ENCODE measurements at regions not wholly inside any gene's neighbourhood (a gene's known extent, or its start where the extent isn't known, plus 50 kb on each side); places are given as distances from the start of the nearest gene placed in this dataset.

DNA sequence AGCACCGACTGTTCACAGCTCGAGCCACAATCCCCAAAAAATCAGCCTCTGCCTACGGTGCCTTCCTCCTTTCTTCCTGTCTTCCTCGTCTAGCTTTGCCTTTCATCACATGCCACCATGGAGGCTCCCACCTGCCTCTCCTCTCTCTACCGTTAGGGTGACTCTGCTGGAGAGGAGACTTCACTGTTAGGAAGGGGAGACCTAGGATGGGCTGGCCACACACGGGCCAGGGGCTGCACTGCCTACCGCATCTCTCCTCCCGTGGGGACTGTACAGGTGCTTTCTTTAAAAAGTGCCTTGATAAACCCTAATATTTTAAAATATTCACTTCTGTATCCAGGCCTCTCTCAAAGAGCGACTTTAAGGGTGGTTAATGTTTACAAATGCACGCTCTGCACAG lies 1104.7 kb downstream of the BCL11B start:
- H3K4me3 Mint-ChIP-seq = no peak overlapping the region
- no peaks in the 10 kb centered on the region for H3K36me3 Mint-ChIP-seq
- peak overlapping the region in 1 of 3 donors; percentile 73 for H3K27ac Mint-ChIP-seq
- peaks cover 2% of the 10 kb centered on the region for H3K27me3 Mint-ChIP-seq
- H3K9me3 Mint-ChIP-seq = peaks cover 4 to 7% (median 4%) of the 10 kb centered on the region in 3 donors
- peaks cover 0 to 1% (median 0%) of the 10 kb centered on the region in 3 donors for H3K4me1 Mint-ChIP-seq

DNA sequence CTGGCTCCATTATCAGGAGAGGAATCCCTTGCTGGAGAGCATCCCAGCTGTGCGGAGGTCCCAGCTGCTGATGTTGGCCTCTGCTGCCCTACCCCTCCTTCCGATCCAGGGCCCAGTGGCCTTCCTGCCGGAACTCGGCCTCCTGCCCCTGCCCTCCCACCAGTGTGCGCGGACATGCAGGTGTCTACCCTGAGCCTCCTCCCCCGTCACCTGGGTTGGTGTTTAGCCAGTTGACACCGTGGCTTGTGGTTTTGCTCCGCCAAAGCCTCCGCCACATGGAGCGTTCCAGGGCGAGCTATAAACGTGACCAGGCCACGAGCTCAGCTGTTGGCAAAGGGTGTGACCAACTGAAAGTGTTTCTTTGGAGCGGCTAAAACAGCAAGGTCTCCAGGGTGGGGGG lies 1104.3 kb downstream of the BCL11B start:
- H3K4me1 Mint-ChIP-seq = peaks cover 0 to 1% (median 0%) of the 10 kb centered on the region in 3 donors

DNA sequence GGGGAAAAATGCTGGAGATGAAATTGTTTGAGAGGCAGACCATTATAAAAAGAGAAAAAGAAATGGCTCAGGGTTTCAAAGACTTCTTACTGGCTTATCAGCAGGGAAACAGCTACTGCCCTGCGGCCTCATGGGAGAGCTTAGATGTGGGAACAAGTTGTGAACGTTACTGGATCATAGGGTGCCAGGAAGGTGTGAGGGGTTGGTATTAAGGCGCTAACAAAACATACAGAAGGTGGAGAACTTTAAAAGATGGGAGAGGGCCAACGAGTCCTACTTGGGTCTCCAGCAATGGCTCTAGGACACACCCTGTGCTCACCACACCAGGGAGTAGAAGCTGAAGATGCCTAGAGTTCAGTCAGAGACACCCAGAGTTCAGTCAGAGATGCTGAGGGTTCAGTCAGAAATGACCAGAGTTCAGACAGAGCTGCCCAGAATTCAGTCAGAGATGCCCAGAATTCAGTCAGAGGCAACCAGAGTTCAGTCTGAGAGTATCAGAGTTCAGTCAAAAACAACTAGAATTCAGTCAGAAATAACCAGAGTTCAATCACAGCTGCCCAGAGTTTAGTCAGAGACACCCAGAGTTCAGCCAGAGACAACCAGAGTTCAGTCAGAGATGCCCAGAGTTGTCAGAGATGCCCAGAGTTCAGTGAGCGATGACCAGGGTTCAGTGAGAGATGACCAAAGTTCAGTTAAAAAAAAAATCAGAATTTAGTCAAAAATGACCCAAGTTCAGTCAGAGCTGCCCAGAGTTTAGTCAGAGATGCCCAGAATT lies 1103.6 kb downstream of the BCL11B start:
- H3K27ac Mint-ChIP-seq = peak overlapping the region in 1 of 3 donors; percentile 49
- no peaks in the 10 kb centered on the region for H3K36me3 Mint-ChIP-seq
- H3K9me3 Mint-ChIP-seq = peaks cover 3 to 5% (median 4%) of the 10 kb centered on the region in 3 donors
- H3K4me1 Mint-ChIP-seq = peaks cover 0 to 1% (median 0%) of the 10 kb centered on the region in 3 donors
- no peak overlapping the region for H3K4me3 Mint-ChIP-seq
- no peaks in the 10 kb centered on the region for H3K27me3 Mint-ChIP-seq

More for the DNA sequence above, 1104.3 kb downstream of the BCL11B start:
- Mint-ChIP-seq H3K27me3 (peaks cover 2% of the 10 kb centered on the region), H3K4me3 (no peak overlapping the region), H3K27ac (no peak overlapping the region), H3K9me3 (peaks cover 4 to 7% (median 4%) of the 10 kb centered on the region in 3 donors), H3K36me3 (no peaks in the 10 kb centered on the region)

DNA sequence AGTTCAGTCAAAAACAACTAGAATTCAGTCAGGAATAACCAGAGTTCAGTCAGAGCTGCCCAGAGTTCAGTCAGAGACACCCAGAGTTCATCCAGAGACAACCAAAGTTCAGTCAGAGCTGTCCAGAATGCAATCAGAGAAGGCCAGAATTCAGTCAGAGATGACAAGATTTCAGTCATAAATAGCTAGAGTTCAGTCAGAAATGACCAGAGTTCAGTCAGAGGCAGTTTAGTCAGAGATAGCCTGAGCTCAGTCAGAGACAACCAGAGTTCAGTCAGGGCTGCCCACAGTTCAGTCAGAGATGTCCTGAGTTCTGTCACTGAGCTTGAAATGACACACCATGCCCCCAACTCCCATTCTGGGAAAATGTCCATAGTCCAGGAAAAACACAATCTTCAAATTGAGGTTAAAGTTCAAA lies 1102.8 kb downstream of the BCL11B start:
- Mint-ChIP-seq H3K4me3 (no peak overlapping the region), H3K27ac (no peak overlapping the region), H3K27me3 (no peaks in the 10 kb centered on the region), H3K36me3 (no peaks in the 10 kb centered on the region), H3K9me3 (peaks cover 3 to 5% (median 4%) of the 10 kb centered on the region in 3 donors), H3K4me1 (peaks cover 0 to 1% (median 0%) of the 10 kb centered on the region in 3 donors)

DNA sequence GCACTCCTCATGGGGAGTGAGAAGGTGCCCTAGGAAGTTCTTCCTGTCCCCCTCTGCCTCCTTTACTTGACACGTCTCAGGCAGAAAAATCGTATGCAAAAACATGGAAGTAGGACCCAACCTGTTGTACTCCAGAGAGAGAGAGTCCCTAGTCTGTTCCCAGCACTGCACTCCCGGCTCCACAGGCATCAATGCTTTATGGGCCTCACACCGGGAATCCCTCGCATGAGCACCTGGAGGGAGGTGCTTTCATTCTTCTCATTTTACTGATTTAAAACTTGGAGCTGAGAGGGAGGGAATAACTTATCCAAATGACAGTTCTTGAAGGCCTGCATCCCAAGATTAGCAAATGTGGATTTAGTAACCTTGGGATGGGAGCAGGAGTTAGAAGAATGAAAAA lies 1101.4 kb downstream of the BCL11B start:
- Mint-ChIP-seq H3K36me3 (no peaks in the 10 kb centered on the region), H3K27me3 (no peaks in the 10 kb centered on the region), H3K4me1 (peaks cover 0 to 1% (median 0%) of the 10 kb centered on the region in 3 donors), H3K4me3 (no peak overlapping the region), H3K9me3 (peaks cover 1 to 5% (median 4%) of the 10 kb centered on the region in 3 donors), H3K27ac (no peak overlapping the region)

DNA sequence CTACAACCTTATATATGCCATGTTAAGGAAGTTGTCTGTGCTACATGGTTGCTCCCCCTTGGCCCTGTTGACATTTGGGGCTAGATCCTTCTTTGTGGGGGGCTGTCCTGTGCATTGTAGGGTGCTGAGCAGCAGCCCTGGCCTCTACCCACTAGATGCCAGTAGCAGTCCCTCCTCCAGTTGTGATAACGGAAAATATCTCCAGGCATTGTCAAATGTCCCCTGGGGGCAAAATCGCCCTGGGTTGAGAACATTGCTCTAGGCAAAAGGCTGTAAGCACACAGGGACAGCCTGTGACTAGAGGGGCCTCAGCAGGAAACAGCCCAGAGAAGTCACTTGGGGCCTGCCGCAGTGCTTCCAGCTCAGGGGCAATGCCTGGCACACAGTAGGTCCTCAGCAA lies 1100.3 kb downstream of the BCL11B start:
- no peak overlapping the region for H3K27ac Mint-ChIP-seq
- H3K36me3 Mint-ChIP-seq = no peaks in the 10 kb centered on the region

DNA sequence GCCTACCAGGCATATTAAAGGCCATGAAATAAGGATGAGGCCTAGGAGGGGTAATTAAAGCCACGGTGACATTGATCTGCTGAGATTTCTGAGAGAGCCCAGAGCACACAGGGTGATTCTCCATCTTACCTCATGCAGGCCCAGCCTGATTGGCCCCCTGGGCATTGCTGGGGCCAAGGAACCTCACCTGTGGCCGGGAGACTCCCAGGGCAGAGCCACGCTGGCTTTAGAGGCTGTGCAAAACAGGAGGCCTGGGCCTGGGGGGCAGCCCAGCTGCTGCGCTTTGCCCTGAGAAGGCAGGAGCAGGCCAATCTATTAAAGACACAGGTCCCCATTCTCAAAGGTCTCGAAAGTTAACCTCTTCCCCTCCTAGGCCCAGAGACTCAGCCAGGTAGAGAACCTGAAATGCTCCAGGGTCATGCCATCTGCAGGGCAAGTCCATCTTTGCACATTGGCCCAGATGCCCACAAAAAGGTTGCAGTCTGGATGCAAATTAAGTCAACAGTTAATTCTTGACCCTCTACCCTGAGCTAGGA lies 1099.7 kb downstream of the BCL11B start:
- Mint-ChIP-seq H3K4me3 (no peak overlapping the region), H3K36me3 (no peaks in the 10 kb centered on the region), H3K9me3 (peaks cover 1 to 4% (median 4%) of the 10 kb centered on the region in 3 donors), H3K27me3 (peaks cover 3% of the 10 kb centered on the region), H3K27ac (no peak overlapping the region), H3K4me1 (no peaks in the 10 kb centered on the region)

More for the DNA sequence above, 1100.3 kb downstream of the BCL11B start:
- peaks cover 0 to 1% (median 0%) of the 10 kb centered on the region in 3 donors for H3K4me1 Mint-ChIP-seq
- H3K27me3 Mint-ChIP-seq = peaks cover 3% of the 10 kb centered on the region
- H3K9me3 Mint-ChIP-seq = peaks cover 1 to 4% (median 4%) of the 10 kb centered on the region in 3 donors
- no peak overlapping the region for H3K4me3 Mint-ChIP-seq

DNA sequence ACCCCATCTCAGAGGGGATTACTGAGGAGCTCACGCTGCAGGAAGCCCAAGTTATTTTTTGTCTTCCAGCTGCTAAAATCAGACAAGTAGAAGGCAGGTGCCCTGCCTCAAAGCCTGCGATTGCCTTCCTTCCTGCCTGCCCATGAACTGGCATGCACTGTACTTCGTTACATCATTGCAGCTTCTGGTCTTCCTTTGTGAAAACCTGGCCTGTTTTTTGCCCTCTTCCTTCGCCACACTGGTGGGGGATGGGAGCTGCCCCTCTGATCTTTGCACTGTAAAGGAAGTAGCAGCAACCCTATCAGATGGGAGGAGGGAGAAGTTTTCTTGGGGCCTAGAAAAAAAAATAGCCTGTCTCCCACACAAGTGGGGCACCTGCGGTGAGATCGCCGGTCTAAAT lies 1098.7 kb downstream of the BCL11B start:
- no peak overlapping the region for H3K4me3 Mint-ChIP-seq
- H3K9me3 Mint-ChIP-seq = peaks cover 1 to 5% (median 4%) of the 10 kb centered on the region in 3 donors
- H3K27ac Mint-ChIP-seq = no peak overlapping the region
- peaks cover 3% of the 10 kb centered on the region for H3K27me3 Mint-ChIP-seq
- no peaks in the 10 kb centered on the region for H3K4me1 Mint-ChIP-seq
- no peaks in the 10 kb centered on the region for H3K36me3 Mint-ChIP-seq

DNA sequence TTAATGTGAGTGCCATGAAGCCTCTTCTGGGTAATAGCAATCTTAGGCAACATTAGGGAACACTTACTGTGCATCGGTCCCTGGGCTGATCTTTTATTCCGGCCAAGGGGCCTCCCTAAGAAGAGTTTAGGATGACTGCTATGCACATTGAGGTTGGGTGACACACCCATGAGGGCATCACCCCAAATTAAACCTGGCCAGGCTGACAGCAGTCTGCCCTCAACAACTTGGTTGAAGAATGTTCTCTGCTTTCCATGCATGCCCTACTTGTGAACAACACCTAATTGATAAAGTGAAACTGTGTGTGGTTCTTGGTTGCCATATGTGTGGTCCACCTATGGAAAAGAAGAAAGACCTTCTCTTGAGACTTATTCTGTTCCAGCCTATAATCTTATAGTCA lies 1098.0 kb downstream of the BCL11B start:
- peaks cover 3% of the 10 kb centered on the region for H3K27me3 Mint-ChIP-seq
- H3K4me1 Mint-ChIP-seq = no peaks in the 10 kb centered on the region
- no peak overlapping the region for H3K27ac Mint-ChIP-seq
- peaks cover under 1 to 5% (median 1%) of the 10 kb centered on the region in 3 donors for H3K9me3 Mint-ChIP-seq
- no peaks in the 10 kb centered on the region for H3K36me3 Mint-ChIP-seq
- no peak overlapping the region for H3K4me3 Mint-ChIP-seq

DNA sequence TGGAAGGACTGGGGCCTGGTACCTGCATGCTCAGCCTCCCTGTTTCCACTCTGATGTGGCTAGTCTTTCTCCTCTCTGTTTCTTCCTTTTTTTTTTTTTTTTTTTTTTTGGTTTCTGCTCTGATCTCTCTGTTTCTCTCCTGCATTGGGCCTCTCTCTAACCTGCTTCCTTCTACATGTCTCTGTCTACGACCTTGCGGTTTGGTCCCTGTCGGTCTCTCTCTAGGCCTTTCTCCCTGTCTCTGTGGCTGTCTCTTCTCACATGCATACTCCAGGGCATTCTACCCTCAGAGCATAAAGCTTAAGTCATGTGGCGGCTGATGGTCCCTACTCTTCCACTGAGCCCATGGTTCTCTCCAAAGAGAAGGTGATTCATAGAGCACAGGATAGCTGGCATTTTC lies 1096.6 kb downstream of the BCL11B start:
- Mint-ChIP-seq H3K9me3 (peaks cover 0 to 5% (median 0%) of the 10 kb centered on the region in 3 donors), H3K4me1 (no peaks in the 10 kb centered on the region), H3K27me3 (peaks cover 3% of the 10 kb centered on the region), H3K27ac (no peak overlapping the region), H3K36me3 (no peaks in the 10 kb centered on the region), H3K4me3 (no peak overlapping the region)

DNA sequence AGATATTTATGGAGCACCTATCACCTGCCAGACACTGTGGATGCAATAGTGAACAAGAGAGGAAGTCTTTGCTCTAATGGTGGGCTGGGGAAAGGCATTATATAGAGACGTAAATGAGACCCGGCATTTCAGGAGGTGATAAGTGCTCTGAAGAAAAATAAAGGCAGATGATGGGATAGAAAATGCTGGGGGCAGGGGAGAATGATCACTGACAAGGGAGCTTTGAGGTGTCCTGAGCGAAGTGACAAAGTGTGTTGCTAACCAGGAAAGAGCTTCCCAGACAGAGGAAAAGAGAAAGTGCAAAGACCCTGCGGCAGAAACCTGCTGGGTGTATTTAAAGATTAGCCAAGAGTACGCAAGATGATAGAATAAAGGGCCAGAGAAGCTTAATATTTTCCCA lies 1096.1 kb downstream of the BCL11B start:
- Mint-ChIP-seq H3K9me3 (peaks cover 0 to 5% (median 0%) of the 10 kb centered on the region in 3 donors), H3K27me3 (peaks cover 3% of the 10 kb centered on the region), H3K36me3 (no peaks in the 10 kb centered on the region), H3K4me3 (no peak overlapping the region), H3K27ac (no peak overlapping the region), H3K4me1 (peaks cover 0 to under 1% (median 0%) of the 10 kb centered on the region in 3 donors)

DNA sequence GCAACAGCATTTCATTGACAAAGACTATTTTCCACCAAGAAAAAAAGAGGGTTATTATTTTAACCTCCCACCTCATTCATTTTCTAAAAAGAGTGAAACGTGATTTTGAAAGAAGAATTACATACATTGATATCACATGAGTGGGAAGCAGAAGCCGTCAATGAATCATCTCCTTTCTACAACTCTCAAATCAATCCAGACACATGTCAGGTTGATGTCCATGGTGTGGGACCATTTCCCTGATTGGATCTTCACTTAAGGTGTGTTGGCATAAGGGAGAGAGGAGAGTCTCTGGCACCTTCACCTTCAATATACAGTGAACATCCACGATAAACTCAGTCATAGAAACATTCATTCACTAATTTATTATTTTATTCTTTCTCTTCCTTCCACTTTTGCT lies 1095.1 kb downstream of the BCL11B start:
- peaks cover 3% of the 10 kb centered on the region for H3K27me3 Mint-ChIP-seq
- no peak overlapping the region for H3K4me3 Mint-ChIP-seq
- H3K9me3 Mint-ChIP-seq = peaks cover 0 to 3% (median 0%) of the 10 kb centered on the region in 3 donors
- H3K4me1 Mint-ChIP-seq = peaks cover 0 to 2% (median 0%) of the 10 kb centered on the region in 3 donors
- no peak overlapping the region for H3K27ac Mint-ChIP-seq
- H3K36me3 Mint-ChIP-seq = no peaks in the 10 kb centered on the region

DNA sequence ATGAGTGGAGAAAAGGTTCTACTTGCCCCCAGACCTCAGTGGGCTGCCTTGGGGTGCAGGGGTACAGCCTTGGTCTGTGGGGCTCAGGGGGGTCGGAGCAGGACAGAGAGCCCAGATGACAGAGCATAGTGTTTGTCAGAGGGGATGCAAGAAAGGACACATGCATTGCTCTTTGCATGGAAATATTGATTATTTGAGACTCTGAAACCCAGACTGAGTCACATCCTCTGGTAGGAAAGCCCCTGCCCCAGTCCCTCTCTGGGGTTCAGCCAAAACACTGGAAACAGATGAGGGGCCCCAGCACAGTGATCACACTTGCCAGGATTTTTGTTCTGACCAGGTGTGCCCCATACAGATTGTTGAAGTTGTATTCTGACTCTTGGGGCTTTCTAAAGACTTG lies 1094.4 kb downstream of the BCL11B start:
- Mint-ChIP-seq H3K4me1 (peaks cover 0 to 2% (median 0%) of the 10 kb centered on the region in 3 donors), H3K27ac (no peak overlapping the region), H3K27me3 (peaks cover 3% of the 10 kb centered on the region), H3K36me3 (no peaks in the 10 kb centered on the region), H3K4me3 (no peak overlapping the region), H3K9me3 (peaks cover 0 to 3% (median 0%) of the 10 kb centered on the region in 3 donors)

DNA sequence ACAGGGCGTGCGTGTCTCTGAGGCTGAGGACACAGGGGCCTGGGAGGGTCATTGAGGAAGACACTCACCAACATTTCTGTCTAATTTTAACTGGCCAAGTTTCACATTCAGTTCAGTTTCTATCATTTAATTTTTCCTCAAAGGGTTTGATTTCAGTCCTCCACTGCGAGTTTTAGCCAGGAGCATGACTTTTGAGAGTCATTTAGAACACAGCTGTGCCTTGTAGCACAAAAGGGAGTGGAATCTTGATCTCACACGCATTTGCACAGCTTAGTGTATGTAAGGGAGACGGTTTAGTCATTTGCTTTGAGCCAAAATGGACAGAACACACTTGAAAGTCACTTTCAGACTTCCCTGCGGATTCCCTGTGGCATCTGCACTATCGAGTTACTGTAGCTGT lies 1090.8 kb downstream of the BCL11B start:
- Mint-ChIP-seq H3K4me3 (no peak overlapping the region), H3K36me3 (peaks cover 2% of the 10 kb centered on the region), H3K9me3 (peaks cover 0 to 7% (median 0%) of the 10 kb centered on the region in 3 donors), H3K27ac (no peak overlapping the region), H3K27me3 (no peaks in the 10 kb centered on the region), H3K4me1 (peaks cover 0 to 2% (median 0%) of the 10 kb centered on the region in 3 donors)

DNA sequence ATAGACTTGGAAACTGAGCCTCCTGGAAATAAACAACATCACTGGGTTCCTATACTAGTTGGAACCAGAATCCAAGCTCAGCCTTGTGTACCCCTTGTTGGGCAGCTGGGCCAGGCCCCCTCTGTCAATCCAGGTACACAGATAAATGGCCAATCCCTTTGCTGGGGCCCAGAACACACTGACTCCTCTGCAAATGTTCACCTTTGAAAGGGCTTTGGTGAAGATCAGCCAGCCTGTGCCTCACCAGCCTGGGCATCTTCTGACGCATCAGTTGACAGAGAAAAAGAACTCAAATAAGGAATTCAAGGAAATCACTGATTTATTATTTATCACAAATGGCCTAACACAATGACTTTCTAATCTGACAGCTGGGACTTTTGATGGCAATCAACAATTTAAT lies 1090.2 kb downstream of the BCL11B start:
- Mint-ChIP-seq H3K27ac (no peak overlapping the region), H3K27me3 (no peaks in the 10 kb centered on the region), H3K4me3 (no peak overlapping the region), H3K4me1 (peaks cover 0 to 2% (median 0%) of the 10 kb centered on the region in 3 donors), H3K36me3 (peaks cover 2% of the 10 kb centered on the region), H3K9me3 (peaks cover 0 to 7% (median under 1%) of the 10 kb centered on the region in 3 donors)
